ENCODE measurements at regions not wholly inside any gene's neighbourhood (a gene's known extent, or its start where the extent isn't known, plus 50 kb on each side); places are given as distances from the start of the nearest gene placed in this dataset.
A peak's percentile ranks its signal among the peaks of the same experiment; 100 is the strongest.

GRCh38 chr6:122859676-122860075, 70.6 kb downstream of the SMPDL3A start:
- Histone ChIP-seq H3K36me3 (ENCODE audit: control insufficient read depth, insufficient read depth, low read length) (no peaks in the 10 kb centered on the region), H3K4me3 (ENCODE audit: low read depth, low read length) (no peak overlapping the region), H3K27me3 (ENCODE audit: control insufficient read depth, insufficient read depth, low read length) (no peaks in the 10 kb centered on the region)
- no peak for TF ChIP-seq CTCF (IDR thresholded peaks at IDR 0.05; ENCODE audit: insufficient read depth, low read length, severe bottlenecking)
- DNase-seq (ENCODE audit: low read depth) (no peak), FAIRE-seq (no peak)

DNA sequence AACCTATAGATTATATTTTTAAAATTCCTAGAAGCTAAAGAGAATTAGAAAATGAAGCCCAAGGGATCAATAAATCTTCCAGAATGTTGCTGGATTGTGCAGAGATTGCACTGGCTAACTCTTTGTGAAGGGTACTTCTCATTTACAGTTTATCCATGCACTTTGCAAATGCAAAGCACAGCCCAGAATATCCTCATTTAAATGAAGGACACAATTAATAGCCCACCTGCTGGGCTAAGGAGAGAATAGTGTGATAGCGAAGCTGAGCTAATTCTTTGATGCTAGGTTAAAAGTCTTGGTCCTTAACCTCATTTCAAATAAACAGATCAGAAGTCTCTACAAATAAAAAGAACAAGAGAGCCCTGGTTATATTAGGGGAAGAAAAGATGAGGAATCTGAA, 72.5 kb downstream of the SMPDL3A start:
- DNase-seq (ENCODE audit: low read depth) = no peak
- H3K36me3 ChIP-seq (ENCODE audit: control insufficient read depth, insufficient read depth, low read length) = no peaks in the 10 kb centered on the region
- no peaks in the 10 kb centered on the region for H3K27me3 ChIP-seq (ENCODE audit: control insufficient read depth, insufficient read depth, low read length)
- no peak overlapping the region for H3K4me3 ChIP-seq (ENCODE audit: low read depth, low read length)
- FAIRE-seq = no peak
- TF ChIP-seq CTCF (IDR thresholded peaks at IDR 0.05; ENCODE audit: insufficient read depth, low read length, severe bottlenecking) = no peak

GRCh38 chr6:122868137-122868536, 79.1 kb downstream of the SMPDL3A start:
- no peak overlapping the region for H3K4me3 ChIP-seq (ENCODE audit: low read depth, low read length)
- H3K27me3 ChIP-seq (ENCODE audit: control insufficient read depth, insufficient read depth, low read length) = no peaks in the 10 kb centered on the region
- H3K36me3 ChIP-seq (ENCODE audit: control insufficient read depth, insufficient read depth, low read length) = no peaks in the 10 kb centered on the region
- TF ChIP-seq CTCF (IDR thresholded peaks at IDR 0.05; ENCODE audit: insufficient read depth, low read length, severe bottlenecking) = no peak
- DNase-seq (ENCODE audit: low read depth) = no peak
- no peak for FAIRE-seq

DNA sequence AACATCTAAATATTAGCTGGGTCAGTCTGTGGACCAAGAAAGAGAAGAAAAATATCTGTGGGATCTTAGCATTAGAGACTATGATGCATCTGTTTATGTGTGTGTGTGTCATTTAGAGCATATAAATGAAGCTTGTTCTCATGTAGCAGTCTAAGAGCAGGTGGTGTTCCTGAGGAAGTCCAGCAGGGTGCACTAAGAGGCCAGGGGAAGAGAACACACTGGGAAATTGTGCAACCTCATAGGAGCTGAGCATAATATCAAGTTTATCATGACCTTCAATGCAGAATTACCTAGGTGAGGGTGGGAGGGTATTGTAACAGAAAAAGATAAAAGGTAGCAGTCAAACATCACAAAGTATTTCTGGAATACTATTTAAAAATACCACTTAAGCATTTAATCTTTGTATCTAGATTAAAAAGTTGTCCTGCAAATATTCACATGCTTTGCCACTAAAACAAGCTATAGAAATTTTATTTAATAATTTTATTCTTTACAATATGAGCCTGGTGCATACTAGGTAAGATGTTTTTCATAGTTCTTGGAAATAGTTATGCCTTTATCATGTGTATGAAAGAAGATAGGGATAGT, 80.5 kb downstream of the SMPDL3A start:
- no peaks in the 10 kb centered on the region for H3K27me3 ChIP-seq (ENCODE audit: control insufficient read depth, insufficient read depth, low read length)
- no peak overlapping the region for H3K4me3 ChIP-seq (ENCODE audit: low read depth, low read length)
- H3K36me3 ChIP-seq (ENCODE audit: control insufficient read depth, insufficient read depth, low read length) = no peaks in the 10 kb centered on the region
- DNase-seq (ENCODE audit: low read depth) (peak; percentile 61), FAIRE-seq (no peak)
- peak; percentile 71 for TF ChIP-seq CTCF (IDR thresholded peaks at IDR 0.05; ENCODE audit: insufficient read depth, low read length, severe bottlenecking)

- H3K36me3 ChIP-seq (ENCODE audit: control insufficient read depth, insufficient read depth, low read length) = no peaks in the 10 kb centered on the region
- DNase-seq (ENCODE audit: low read depth) (no peak), FAIRE-seq (no peak)
- TF ChIP-seq CTCF (IDR thresholded peaks at IDR 0.05; ENCODE audit: insufficient read depth, low read length, severe bottlenecking) = no peak
- H3K4me3 ChIP-seq (ENCODE audit: low read depth, low read length) = no peak overlapping the region
- H3K27me3 ChIP-seq (ENCODE audit: control insufficient read depth, insufficient read depth, low read length) = no peaks in the 10 kb centered on the region
These were observed 82.0 kb downstream of the SMPDL3A start for GRCh38 chr6:122871079-122871478.

- Histone ChIP-seq H3K4me3 (ENCODE audit: low read depth, low read length) (no peak overlapping the region), H3K36me3 (ENCODE audit: control insufficient read depth, insufficient read depth, low read length) (no peaks in the 10 kb centered on the region), H3K27me3 (ENCODE audit: control insufficient read depth, insufficient read depth, low read length) (no peaks in the 10 kb centered on the region)
- no peak for FAIRE-seq
- no peak for TF ChIP-seq CTCF (IDR thresholded peaks at IDR 0.05; ENCODE audit: insufficient read depth, low read length, severe bottlenecking)
- DNase-seq (ENCODE audit: low read depth) = no peak
These were observed 83.3 kb downstream of the SMPDL3A start for GRCh38 chr6:122872311-122872710.
